Chondrocyte (in vitro differentiated cells): ENCODE measurements at regions not wholly inside any gene's neighbourhood (a gene's known extent, or its start where the extent isn't known, plus 50 kb on each side); places are given as distances from the start of the nearest gene placed in this dataset.

Source experiments
- DNase-seq: peaks from one replicate; pipeline ENCODE4 v3.0.0; 2021; ENCODE audit warnings: mixed read lengths, low spot score
- H3K27ac Mint-ChIP-seq: one replicate; pipeline ENCODE4 v1.8.0; 2021; ENCODE audit warnings: mild to moderate bottlenecking, moderate library complexity, mixed read lengths; ENCODE audit not compliant: unreplicated experiment
- H3K27me3 Mint-ChIP-seq: 2 replicates; pipeline ENCODE4 v1.8.0; 2021; ENCODE audit warnings: low read depth, mixed read lengths
- H3K36me3 Mint-ChIP-seq: 2 replicates; pipeline ENCODE4 v1.8.0; 2021; ENCODE audit warnings: low read depth, mixed read lengths
- H3K4me1 Mint-ChIP-seq: 2 replicates; pipeline ENCODE4 v1.8.0; 2021; ENCODE audit warnings: low read depth, mild to moderate bottlenecking, mixed read lengths
- H3K4me3 Mint-ChIP-seq: one replicate; pipeline ENCODE4 v1.8.0; 2021; ENCODE audit warnings: mild to moderate bottlenecking, moderate library complexity, mixed read lengths; ENCODE audit not compliant: unreplicated experiment
- H3K9me3 Mint-ChIP-seq: 2 replicates; pipeline ENCODE4 v1.8.0; 2021; ENCODE audit warnings: low read depth, mixed read lengths
- CTCF ChIP-seq: fragments of 200-600 bp; sonication (generic); IDR thresholded peaks from 2 replicates; pipeline ENCODE4 v1.5.0; 2021; ENCODE audit warnings: antibody characterized with exemption, mild to moderate bottlenecking, moderate library complexity

- H3K36me3 Mint-ChIP-seq: no peaks in the 10 kb centered on the region
- no peaks in the 10 kb centered on the region for H3K9me3 Mint-ChIP-seq
- peaks cover 53% of the 10 kb centered on the region for H3K4me1 Mint-ChIP-seq
- no peak for DNase-seq
- no peak for TF ChIP-seq CTCF
- H3K4me3 Mint-ChIP-seq: no peak overlapping the region
- no peak overlapping the region for H3K27ac Mint-ChIP-seq
- H3K27me3 Mint-ChIP-seq: no peaks in the 10 kb centered on the region
These were observed 102.0 kb upstream of the CCDC80 start for GRCh38 chr3:112742934-112743333.

- Mint-ChIP-seq H3K4me3 (no peak overlapping the region), H3K27ac (no peak overlapping the region), H3K9me3 (no peaks in the 10 kb centered on the region), H3K4me1 (peaks cover 47% of the 10 kb centered on the region), H3K36me3 (no peaks in the 10 kb centered on the region), H3K27me3 (no peaks in the 10 kb centered on the region)
- DNase-seq: no peak
- no peak for TF ChIP-seq CTCF
These were observed 101.0 kb upstream of the CCDC80 start for GRCh38 chr3:112741983-112742382.

GRCh38 chr3:112740835-112741234, 99.9 kb upstream of the CCDC80 start:
- TF ChIP-seq CTCF: no peak
- H3K4me3 Mint-ChIP-seq: no peak overlapping the region
- DNase-seq: no peak
- H3K27me3 Mint-ChIP-seq: no peaks in the 10 kb centered on the region
- H3K4me1 Mint-ChIP-seq: peaks cover 40% of the 10 kb centered on the region
- no peak overlapping the region for H3K27ac Mint-ChIP-seq
- H3K36me3 Mint-ChIP-seq: no peaks in the 10 kb centered on the region
- no peaks in the 10 kb centered on the region for H3K9me3 Mint-ChIP-seq

- H3K36me3 Mint-ChIP-seq: no peaks in the 10 kb centered on the region
- no peak for DNase-seq
- peak overlapping the region; percentile 55 for H3K27ac Mint-ChIP-seq
- peak; percentile 47 for TF ChIP-seq CTCF
- H3K4me1 Mint-ChIP-seq: peaks cover 34% of the 10 kb centered on the region
- H3K4me3 Mint-ChIP-seq: no peak overlapping the region
- no peaks in the 10 kb centered on the region for H3K27me3 Mint-ChIP-seq
- no peaks in the 10 kb centered on the region for H3K9me3 Mint-ChIP-seq
These were observed 98.5 kb upstream of the CCDC80 start for GRCh38 chr3:112739252-112739965.

GRCh38 chr3:112738366-112738765, 97.4 kb upstream of the CCDC80 start:
- no peaks in the 10 kb centered on the region for H3K27me3 Mint-ChIP-seq
- DNase-seq: no peak
- no peaks in the 10 kb centered on the region for H3K36me3 Mint-ChIP-seq
- no peak for TF ChIP-seq CTCF
- no peaks in the 10 kb centered on the region for H3K9me3 Mint-ChIP-seq
- peaks cover 27% of the 10 kb centered on the region for H3K4me1 Mint-ChIP-seq
- no peak overlapping the region for H3K27ac Mint-ChIP-seq
- H3K4me3 Mint-ChIP-seq: no peak overlapping the region
